GM10266 (cell line): ENCODE measurements at regions not wholly inside any gene's neighbourhood (a gene's known extent, or its start where the extent isn't known, plus 50 kb on each side); places are given as distances from the start of the nearest gene placed in this dataset.
A peak's percentile ranks its signal among the peaks of the same experiment; 100 is the strongest.
"Not testable (repeated sequence)": the region's sequence is repeated elsewhere in the genome, so short reads cannot be mapped to it uniquely, and the experiment has no call there.

Experiments
- DNase-seq: peaks from one replicate; pipeline ENCODE4 v3.0.0; 2012; ENCODE audit errors: extremely low spot score
- CTCF ChIP-seq: IDR thresholded peaks from 2 replicates; pipeline ENCODE4 v1.5.1; 2012; ENCODE audit warnings: mild to moderate bottlenecking, low read depth; ENCODE audit not compliant: control insufficient read depth, insufficient read depth; ENCODE audit errors: missing control alignments

DNA sequence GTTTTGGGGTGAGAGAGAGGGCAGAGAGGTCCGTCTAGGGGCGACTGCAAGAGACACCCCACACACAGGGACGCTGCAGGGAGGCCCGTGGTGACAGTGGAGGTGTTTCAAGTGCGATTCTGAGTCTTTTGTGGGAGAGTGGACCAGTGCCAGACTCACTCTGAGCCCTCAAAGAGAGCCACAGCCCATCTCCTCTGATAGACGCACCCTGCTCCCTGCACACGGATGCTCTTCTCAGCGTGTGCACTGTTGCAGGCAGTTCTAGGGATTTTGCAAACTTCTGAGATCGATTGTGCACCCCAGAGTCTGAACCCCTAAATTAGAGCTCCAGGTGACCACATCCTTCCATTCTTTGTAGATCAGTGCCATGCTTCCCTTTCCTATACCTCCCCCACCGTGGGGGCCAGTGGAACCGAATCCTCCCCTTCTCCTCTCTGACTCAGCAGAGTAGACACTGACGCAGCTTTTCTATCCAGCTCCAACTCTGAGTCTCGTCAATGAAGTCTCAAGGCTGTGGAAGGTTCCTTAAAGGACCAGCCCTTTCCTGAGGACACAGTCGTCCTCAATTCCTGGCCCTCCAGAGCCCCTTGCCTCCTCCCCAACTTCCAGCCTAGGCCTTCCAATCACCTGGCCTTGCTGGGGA lies 83.8 kb downstream of the TMEM130 start:
- TF ChIP-seq CTCF, result no peak
- DNase-seq, result no peak

DNA sequence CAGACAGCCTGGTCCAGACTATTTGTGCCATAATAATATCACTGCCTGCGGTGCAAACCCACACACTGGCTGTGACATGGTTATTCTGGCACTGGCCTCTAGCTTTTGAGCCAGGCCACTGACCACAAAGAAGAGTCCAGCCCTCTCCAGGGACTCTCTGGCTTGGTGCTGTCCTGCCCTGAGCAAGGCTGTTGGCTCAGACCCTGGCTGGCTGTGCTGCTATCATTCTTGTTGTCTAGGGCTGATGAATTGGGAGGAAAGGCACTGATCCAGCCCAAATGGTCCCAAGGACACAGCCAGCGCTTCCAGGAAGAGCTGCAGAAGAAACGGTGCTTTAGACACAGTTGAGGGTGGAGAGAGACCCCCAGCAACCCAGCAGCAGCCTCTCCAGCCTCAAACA lies 80.8 kb downstream of the TMEM130 start:
- TF ChIP-seq CTCF, result no peak
- no peak for DNase-seq

GRCh38 chr7:98794453-98794852 lies 75.4 kb downstream of the TMEM130 start:
- DNase-seq, result not testable (repeated sequence)

GRCh38 chr7:98795741-98796493 lies 73.9 kb downstream of the TMEM130 start:
- peak; percentile 56 for DNase-seq
- TF ChIP-seq CTCF, result no peak
